H1 (cell line): ENCODE measurements at regions not wholly inside any gene's neighbourhood (a gene's known extent, or its start where the extent isn't known, plus 50 kb on each side); places are given as distances from the start of the nearest gene placed in this dataset.

Experiments used
- CTCF ChIA-PET: fragments of 300-600 bp; sonication (Branson Sonifier 250); formaldehyde crosslinking; loops from one replicate; lab custom pipeline; 2021; ENCODE audit not compliant: partially characterized antibody; lab: Charles Lee
- POLR2A ChIA-PET: fragments of 300-600 bp; sonication (Branson Sonifier 250); formaldehyde crosslinking; loops from one replicate; lab custom pipeline; 2021; ENCODE audit warnings: inconsistent platforms; ENCODE audit not compliant: partially characterized antibody; lab: Charles Lee
- DNase-seq, 2 experiments: peaks; one replicate each; pipeline versions ENCODE4 v3.0.0 to v3.0.0-alpha.2; 2010 to 2022; ENCODE audit warnings: low spot score in 2 of 2, low read depth in 1 of 2, mixed read lengths in 1 of 2
- FAIRE-seq: peaks from 2 replicates; lab custom pipeline; 2011; peaks lifted over from hg19 to GRCh38; lab: Jason Lieb, UNC
- H2AFZ ChIP-seq: 2 replicates; pipeline ENCODE4 v1.8.1; 2012; ENCODE audit warnings: low read length, inconsistent platforms
- H2AK5ac ChIP-seq: 2 replicates; pipeline ENCODE4 v1.6.1; 2013; ENCODE audit warnings: low read depth, low read length
- H2BK120ac ChIP-seq: replicated peaks from 2 replicates; pipeline ENCODE3; 2013; ENCODE audit warnings: low read depth, low read length, inconsistent platforms
- H2BK12ac ChIP-seq: 2 replicates; pipeline ENCODE4 v1.6.1; 2013; ENCODE audit warnings: low read depth, low read length
- H2BK15ac ChIP-seq: 2 replicates; pipeline ENCODE4 v1.6.1; 2013; ENCODE audit warnings: low read length
- H2BK20ac ChIP-seq: 2 replicates; pipeline ENCODE4 v1.6.1; 2013; ENCODE audit warnings: low read length
- H2BK5ac ChIP-seq: 2 replicates; pipeline ENCODE4 v1.6.1; 2013; ENCODE audit warnings: low read depth, low read length
- H3K14ac ChIP-seq: 2 replicates; pipeline ENCODE4 v1.6.1; 2013; ENCODE audit warnings: inconsistent platforms; ENCODE audit not compliant: insufficient read length
- H3K18ac ChIP-seq: 2 replicates; pipeline ENCODE4 v1.6.1; 2013; ENCODE audit warnings: low read length; ENCODE audit errors: extremely low read depth
- H3K23ac ChIP-seq: 2 replicates; pipeline ENCODE4 v1.6.1; 2013; ENCODE audit warnings: inconsistent platforms; ENCODE audit not compliant: insufficient read length
- H3K23me2 ChIP-seq: 2 replicates; pipeline ENCODE4 v1.6.1; 2013; ENCODE audit warnings: low read depth, low read length
- H3K27ac ChIP-seq: 2 replicates; pipeline ENCODE4 v1.6.1; 2011; ENCODE audit warnings: low read depth, low read length, inconsistent platforms
- H3K27me3 ChIP-seq, 4 experiments: replicated peaks in 1 of 4; 1 replicate in 1 of 4; 2 replicates in 3 of 4; pipeline versions ENCODE4 v1.6.1 to v1.8.1; 2011 to 2013; ENCODE audit warnings: low read length in 3 of 4, mild to moderate bottlenecking in 3 of 4, inconsistent platforms in 2 of 4, mixed read lengths in 2 of 4, moderate library complexity in 1 of 4; ENCODE audit not compliant: control insufficient read depth in 3 of 4, insufficient read depth in 3 of 4; ENCODE audit errors: extremely low read depth in 1 of 4
- H3K36me3 ChIP-seq, 4 experiments: 2 replicates each; pipeline versions ENCODE4 v1.6.1 to v1.8.1; 2011 to 2013; ENCODE audit warnings: mild to moderate bottlenecking in 4 of 4, low read length in 3 of 4, moderate library complexity in 2 of 4, control low read depth in 1 of 4, inconsistent platforms in 1 of 4; ENCODE audit not compliant: insufficient read depth in 4 of 4, control insufficient read depth in 2 of 4
- H3K4ac ChIP-seq: replicated peaks from 2 replicates; pipeline ENCODE3; 2013; ENCODE audit warnings: low read length, low read depth, mixed read lengths, inconsistent platforms; ENCODE audit not compliant: insufficient read length
- H3K4me1 ChIP-seq, 4 experiments: replicated peaks in 1 of 4; 1 replicate in 1 of 4; 2 replicates in 3 of 4; pipeline versions ENCODE4 v1.6.1 to v1.8.1; 2011 to 2013; ENCODE audit warnings: low read length in 3 of 4, inconsistent platforms in 2 of 4, mixed read lengths in 1 of 4; ENCODE audit not compliant: insufficient read depth in 4 of 4, control insufficient read depth in 3 of 4
- H3K4me2 ChIP-seq, 2 experiments: 2 replicates each; pipeline versions ENCODE4 v1.6.1 to v1.8.1; 2011 to 2013; ENCODE audit warnings: low read depth in 2 of 2, low read length in 2 of 2, control low read depth in 1 of 2, inconsistent platforms in 1 of 2, mild to moderate bottlenecking in 1 of 2; ENCODE audit not compliant: insufficient read depth in 1 of 2
- H3K4me3 ChIP-seq, 4 experiments: fragments of 200-600, 300-600 bp in 1 of 4; sonication (generic), shearing (Covaris generic), sonication (Bioruptor Twin) in 1 of 4; 2 replicates each; pipeline versions ENCODE4 v1.5.1 to v1.8.1; 2011 to 2016; ENCODE audit warnings: low read length in 4 of 4, low read depth in 3 of 4, control low read depth in 2 of 4, inconsistent platforms in 2 of 4, mild to moderate bottlenecking in 2 of 4, mixed read lengths in 1 of 4, moderate library complexity in 1 of 4; ENCODE audit not compliant: insufficient read depth in 2 of 4; ENCODE audit errors: extremely low read depth in 1 of 4
- H3K56ac ChIP-seq: replicated peaks from 2 replicates; pipeline ENCODE3; 2013; ENCODE audit warnings: low read depth, mild to moderate bottlenecking, mixed read lengths, low read length, inconsistent platforms; ENCODE audit not compliant: insufficient read length
- H3K79me1 ChIP-seq: 2 replicates; pipeline ENCODE4 v1.6.1; 2013; ENCODE audit warnings: low read depth, low read length, control low read depth
- H3K79me2 ChIP-seq, 2 experiments: 2 replicates each; pipeline versions ENCODE4 v1.6.1 to v1.8.1; 2012 to 2013; ENCODE audit warnings: low read length in 2 of 2, mild to moderate bottlenecking in 2 of 2, inconsistent platforms in 1 of 2; ENCODE audit not compliant: insufficient read depth in 2 of 2, control insufficient read depth in 1 of 2
- H3K9ac ChIP-seq, 4 experiments: replicated peaks in 1 of 4; 1 replicate in 1 of 4; 2 replicates in 3 of 4; pipeline versions ENCODE4 v1.6.1 to v1.8.1; 2011 to 2013; ENCODE audit warnings: low read depth in 3 of 4, low read length in 3 of 4, control low read depth in 2 of 4, mild to moderate bottlenecking in 2 of 4, moderate library complexity in 2 of 4, inconsistent platforms in 1 of 4; ENCODE audit errors: extremely low read depth in 1 of 4
- H3K9me3 ChIP-seq, 2 experiments: 2 replicates each; pipeline versions ENCODE4 v1.6.1 to v1.8.1; 2012 to 2013; ENCODE audit warnings: mild to moderate bottlenecking in 2 of 2, moderate library complexity in 2 of 2, control low read depth in 1 of 2, inconsistent platforms in 1 of 2, low read depth in 1 of 2, low read length in 1 of 2, mixed read lengths in 1 of 2; ENCODE audit not compliant: insufficient read depth in 2 of 2
- H4K20me1 ChIP-seq, 2 experiments: replicated peaks in 1 of 2; 2 replicates each; pipeline versions ENCODE3 to v1.8.1; 2011 to 2013; ENCODE audit warnings: inconsistent platforms in 2 of 2, low read length in 2 of 2, mild to moderate bottlenecking in 1 of 2; ENCODE audit not compliant: insufficient read depth in 2 of 2, control insufficient read depth in 1 of 2
- H4K5ac ChIP-seq: 2 replicates; pipeline ENCODE4 v1.6.1; 2013; ENCODE audit warnings: low read length, low read depth, mixed read lengths, inconsistent platforms; ENCODE audit not compliant: insufficient read length
- H4K8ac ChIP-seq: 2 replicates; pipeline ENCODE4 v1.8.0; 2013; ENCODE audit warnings: mild to moderate bottlenecking, moderate library complexity, low read length, inconsistent platforms; ENCODE audit not compliant: insufficient read depth; ENCODE audit errors: extremely low read depth
- H4K91ac ChIP-seq: replicated peaks from 2 replicates; pipeline ENCODE3; 2013; ENCODE audit warnings: low read length, mixed read lengths, inconsistent platforms; ENCODE audit not compliant: insufficient read length
- ATF3 ChIP-seq: IDR thresholded peaks from 2 replicates; pipeline ENCODE4 v1.6.1; 2011; ENCODE audit warnings: low read depth, mild to moderate bottlenecking, low read length; ENCODE audit not compliant: insufficient read depth
- BCL11A ChIP-seq, 2 experiments: IDR thresholded peaks; one replicate each; pipeline ENCODE4 v1.6.1; 2011; ENCODE audit warnings: low read depth in 2 of 2, low read length in 2 of 2, mild to moderate bottlenecking in 2 of 2
- EZH2 ChIP-seq: fragments of 200-600 bp; sonication (generic); IDR thresholded peaks from 2 replicates; pipeline ENCODE4 v1.7.1; 2012; ENCODE audit warnings: low read depth, mild to moderate bottlenecking, moderate library complexity, low read length, inconsistent platforms; ENCODE audit not compliant: severe bottlenecking
- JUND ChIP-seq: IDR thresholded peaks from 2 replicates; pipeline ENCODE4 v1.6.1; 2011; ENCODE audit warnings: mild to moderate bottlenecking, improper control_type of control experiment, low read length
- NANOG ChIP-seq: IDR thresholded peaks from 2 replicates; pipeline ENCODE4 v1.6.1; 2011; ENCODE audit warnings: low read length, low read depth, mild to moderate bottlenecking, inconsistent platforms; ENCODE audit not compliant: insufficient read depth, poor library complexity, severe bottlenecking
- POLR2A ChIP-seq, 2 experiments: IDR thresholded peaks; 1 replicate in 1 of 2; 2 replicates in 1 of 2; pipeline ENCODE4 v1.6.1; 2011; ENCODE audit warnings: low read depth in 2 of 2, low read length in 2 of 2, mild to moderate bottlenecking in 2 of 2; ENCODE audit errors: control extremely low read depth in 1 of 2
- POLR2AphosphoS5 ChIP-seq: IDR thresholded peaks from 2 replicates; pipeline ENCODE4 v1.6.1; 2011; ENCODE audit warnings: low read depth, low read length
- RNF2 ChIP-seq: fragments of 200-900, 300-1000 bp; sonication (generic); IDR thresholded peaks from 2 replicates; pipeline ENCODE4 v1.7.1; 2016; ENCODE audit warnings: borderline replicate concordance, low read depth, mild to moderate bottlenecking, antibody characterized with exemption, low read length; ENCODE audit not compliant: poor library complexity, severe bottlenecking; ENCODE audit errors: missing control alignments
- SIX5 ChIP-seq: IDR thresholded peaks from 2 replicates; pipeline ENCODE4 v1.6.1; 2011; ENCODE audit warnings: mild to moderate bottlenecking, low read depth, low read length
- SUZ12 ChIP-seq: fragments of 200-600 bp; sonication (generic); IDR thresholded peaks from 2 replicates; pipeline ENCODE4 v1.6.1; 2012; ENCODE audit warnings: mild to moderate bottlenecking, inconsistent platforms, low read length, moderate library complexity, mixed read lengths
- USF2 ChIP-seq: IDR thresholded peaks from 2 replicates; pipeline ENCODE4 v1.6.1; 2011; ENCODE audit warnings: low read length, improper control_type of control experiment
- ZNF274 ChIP-seq: IDR thresholded peaks from 2 replicates; pipeline ENCODE4 v1.7.0; 2012; ENCODE audit warnings: low read length, borderline replicate concordance; ENCODE audit errors: extremely low read depth
- WGBS, 2 experiments: shearing (Covaris generic) in 1 of 2; methylation state at CpG; one replicate each; pipeline versions ENCODE4 v1.1.6 to v1.1.7; 2013 to 2015; ENCODE audit warnings: low lambda C conversion rate in 2 of 2, mixed read lengths in 2 of 2, inconsistent platforms in 1 of 2, low coverage in 1 of 2, missing lambda C conversion rate in 1 of 2; ENCODE audit not compliant: insufficient replicate concordance in 2 of 2, insufficient coverage in 1 of 2, insufficient read length in 1 of 2; ENCODE audit errors: extremely low coverage in 1 of 2, missing lambda C conversion rate in 1 of 2; 5-methylcytosine and 5-hydroxymethylcytosine counted together

- Histone ChIP-seq H3K4ac (no peak overlapping the region), H3K56ac (no peak overlapping the region), H3K27me3 (no peaks in the 10 kb centered on the region), H3K36me3 (no peaks in the 10 kb centered on the region), H4K5ac (no peak overlapping the region), H3K4me1 (no peaks in the 10 kb centered on the region), H3K14ac (no peak overlapping the region), H2BK12ac (no peak overlapping the region), H2AK5ac (no peak overlapping the region), H2AFZ (no peak overlapping the region), H2BK5ac (no peak overlapping the region), H2BK15ac (no peak overlapping the region), H3K18ac (no peak overlapping the region), H3K23me2 (no peaks in the 10 kb centered on the region), H3K79me2 (no peaks in the 10 kb centered on the region), H2BK20ac (no peak overlapping the region), H2BK120ac (no peak overlapping the region), H3K79me1 (no peaks in the 10 kb centered on the region), H3K9me3 (no peaks in the 10 kb centered on the region), H3K4me3 (no peak overlapping the region), H3K4me2 (no peak overlapping the region), H3K23ac (no peak overlapping the region), H4K8ac (no peak overlapping the region), H3K9ac (no peak overlapping the region), H4K20me1 (no peaks in the 10 kb centered on the region), H3K27ac (no peak overlapping the region), H4K91ac (no peak overlapping the region)
- ChIA-PET CTCF (interaction anchor here (0.8 kb wide), 1 partner anchor 57 kb away, joined by 4 read pairs; no protein-coding TSS in a partner anchor), POLR2A (no interaction called here)
- FAIRE-seq (no peak), DNase-seq (no peak)
- WGBS, 2 experiments, result 98% methylated on average over 2 of the region's 2 CpGs; no CpG with 5 or more reads in 1 of the 2 experiments
- TF ChIP-seq POLR2A (IDR thresholded peaks at IDR 0.05; ENCODE audit: control extremely low read depth in 1 of 2, low read depth in 2 of 2, low read length in 2 of 2), result no peak
- no peak for TF ChIP-seq ATF3
- TF ChIP-seq BCL11A (IDR thresholded peaks at IDR 0.05; ENCODE audit: low read depth in 2 of 2, low read length in 2 of 2), result no peak
- TF ChIP-seq POLR2AphosphoS5, result no peak
- TF ChIP-seq JUND, result no peak
- no peak for TF ChIP-seq USF2
- no peak for TF ChIP-seq SIX5
- no peak for TF ChIP-seq NANOG
- TF ChIP-seq SUZ12, result no peak
- no peak for TF ChIP-seq ZNF274
- no peak for TF ChIP-seq EZH2
- no peak for TF ChIP-seq RNF2
Observed at GRCh38 chr4:27915822-27916221, 1055.2 kb downstream of the STIM2 start.
